AG08395 (cell line): ENCODE measurements at regions not wholly inside any gene's neighbourhood (a gene's known extent, or its start where the extent isn't known, plus 50 kb on each side); places are given as distances from the start of the nearest gene placed in this dataset.
"Not testable (repeated sequence)": the region's sequence is repeated elsewhere in the genome, so short reads cannot be mapped to it uniquely, and the experiment has no call there.

Source experiments
- DNase-seq: peaks from one replicate; pipeline ENCODE4 v3.0.0; 2012; ENCODE audit warnings: mixed read lengths, low spot score

- not testable (repeated sequence) for DNase-seq
Measured at GRCh38 chr1:157321972-157322371, 183.8 kb upstream of the ETV3 start.

DNA sequence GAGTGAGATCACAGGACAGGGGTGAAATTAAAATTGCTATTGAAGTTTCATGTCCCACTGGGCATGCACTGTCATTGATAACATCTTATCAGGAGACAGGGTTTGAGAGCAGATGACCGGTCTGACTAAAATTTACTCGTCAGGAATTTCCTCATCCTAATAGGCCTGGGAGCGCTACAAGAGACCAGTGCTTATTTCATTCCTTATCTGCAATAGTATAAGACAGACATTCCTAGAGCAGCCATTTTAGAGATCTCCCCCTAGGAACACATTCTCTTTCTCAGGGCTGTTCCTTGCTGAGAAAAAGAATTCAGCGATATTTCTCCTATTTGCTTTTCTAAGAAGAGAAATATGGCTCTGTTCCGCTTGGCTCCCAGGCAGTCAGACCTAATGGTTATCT, 181.4 kb upstream of the ETV3 start:
- DNase-seq = no peak

GRCh38 chr1:157317229-157317628, 179.0 kb upstream of the ETV3 start:
- not testable (repeated sequence) for DNase-seq

- no peak for DNase-seq
Measured at GRCh38 chr1:157315544-157315943, 177.3 kb upstream of the ETV3 start.

DNA sequence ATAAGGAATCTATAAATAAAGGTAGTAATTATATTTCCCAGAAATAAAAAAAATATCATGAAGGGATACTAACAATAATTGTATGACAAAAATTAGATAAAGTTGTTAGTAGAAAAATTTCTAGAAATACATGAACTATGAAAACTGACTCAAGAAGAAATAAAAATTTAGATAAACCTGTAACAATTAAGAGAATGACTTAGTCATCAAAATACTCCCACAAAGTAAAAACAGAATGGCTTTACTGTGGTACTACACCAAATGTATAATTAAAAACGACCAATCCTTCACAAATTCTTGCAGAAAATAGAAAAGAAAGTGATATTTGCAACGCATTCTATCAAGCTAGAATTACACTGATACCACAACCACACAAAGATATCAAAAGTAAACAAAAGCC, 176.2 kb upstream of the ETV3 start:
- DNase-seq = no peak

- DNase-seq = no peak
Measured at GRCh38 chr1:157313240-157313807, 175.1 kb upstream of the ETV3 start.

DNA sequence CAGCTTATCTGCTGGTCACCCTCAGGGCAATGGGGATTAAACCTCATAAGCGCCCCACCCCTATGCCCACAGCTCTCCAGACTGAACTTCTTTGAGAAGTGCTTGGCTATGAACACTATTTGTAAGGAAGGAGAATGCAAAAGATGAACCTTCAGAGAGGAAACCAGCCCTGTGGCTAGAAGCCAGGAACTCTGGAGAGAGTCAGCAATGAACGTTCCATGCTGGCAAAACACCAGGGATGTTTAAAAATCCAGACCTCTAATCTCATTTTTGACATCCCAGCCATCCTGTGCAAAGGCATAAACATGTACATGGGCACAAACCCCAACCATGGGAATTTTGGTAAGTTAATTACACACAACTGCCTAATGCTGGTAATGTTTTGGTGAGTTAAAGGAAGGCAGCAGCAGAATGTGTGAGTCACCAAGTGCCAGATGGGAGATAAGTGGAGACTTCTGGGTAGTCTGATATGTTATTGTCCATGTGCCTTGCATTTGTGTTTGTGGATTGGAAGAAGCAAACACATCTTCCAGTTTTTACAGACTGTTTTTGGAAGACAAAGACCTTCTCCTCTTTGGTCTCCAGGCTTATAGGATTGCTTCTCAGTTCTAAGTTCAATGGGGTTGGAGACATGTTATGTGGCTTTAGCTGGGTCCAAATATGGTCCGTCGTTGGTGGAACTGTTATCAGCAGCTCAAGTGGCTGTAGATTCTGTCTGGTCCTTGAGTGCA, 174.1 kb upstream of the ETV3 start:
- no peak for DNase-seq

DNA sequence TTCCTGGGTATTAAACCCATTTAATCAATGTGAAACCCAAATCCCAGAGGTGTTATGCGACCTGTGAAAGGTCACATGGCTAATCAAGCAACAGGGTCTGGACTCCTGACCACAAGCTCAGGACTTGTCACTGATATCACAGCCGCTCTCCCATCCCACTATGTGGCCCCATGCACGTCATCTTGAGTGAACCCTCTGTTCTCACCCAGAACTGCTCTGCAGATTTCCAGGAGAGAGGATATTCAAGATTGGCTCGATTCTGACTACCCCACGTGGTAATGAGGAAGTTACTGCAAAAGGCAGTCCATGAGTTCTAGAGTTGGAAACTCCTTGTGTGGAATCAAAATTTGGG, 173.5 kb upstream of the ETV3 start:
- no peak for DNase-seq

DNA sequence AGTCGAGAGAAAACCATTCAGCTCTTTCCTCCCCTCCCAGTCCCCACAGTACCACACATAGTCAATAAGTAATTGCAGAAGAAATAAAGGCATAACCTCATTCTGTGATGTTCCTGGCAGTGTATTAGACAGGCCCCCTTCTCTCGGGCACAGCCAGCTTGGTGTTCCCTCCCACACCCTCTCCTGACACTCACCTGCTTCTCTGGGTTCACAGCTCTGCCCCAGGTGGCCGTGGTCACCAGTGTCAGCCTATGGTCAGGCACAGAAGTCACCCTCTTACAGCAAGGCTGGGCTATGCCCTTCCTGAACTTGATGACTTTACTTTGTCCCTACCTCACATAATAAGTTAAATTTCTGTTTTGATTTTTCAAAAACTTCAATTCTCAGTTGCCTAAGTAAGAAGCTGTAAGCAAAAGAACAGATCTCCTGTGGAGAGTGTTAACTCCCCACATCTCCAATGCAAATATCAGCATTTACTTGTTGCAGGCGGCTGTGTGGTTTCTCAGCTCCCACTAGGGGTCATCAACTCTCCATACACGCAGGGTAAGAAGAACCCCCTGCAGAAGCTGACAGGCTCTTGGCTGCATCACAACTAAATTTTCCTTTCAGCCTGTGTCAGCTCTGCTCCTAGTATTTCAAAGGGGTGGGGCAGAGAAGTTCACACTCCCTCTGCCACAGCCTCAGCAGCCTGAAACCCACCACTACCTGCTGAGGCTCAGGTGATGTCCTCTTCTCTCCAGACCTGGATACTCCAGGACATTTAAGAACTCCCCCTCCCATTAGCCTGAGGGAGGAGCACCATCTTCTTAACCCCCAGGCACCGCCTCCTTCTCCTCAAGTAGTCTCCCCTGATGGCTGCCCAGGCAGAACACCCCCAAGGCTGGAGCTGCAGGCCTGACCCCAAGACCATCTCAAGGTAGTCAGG, 172.9 kb upstream of the ETV3 start:
- not testable (repeated sequence) for DNase-seq

DNA sequence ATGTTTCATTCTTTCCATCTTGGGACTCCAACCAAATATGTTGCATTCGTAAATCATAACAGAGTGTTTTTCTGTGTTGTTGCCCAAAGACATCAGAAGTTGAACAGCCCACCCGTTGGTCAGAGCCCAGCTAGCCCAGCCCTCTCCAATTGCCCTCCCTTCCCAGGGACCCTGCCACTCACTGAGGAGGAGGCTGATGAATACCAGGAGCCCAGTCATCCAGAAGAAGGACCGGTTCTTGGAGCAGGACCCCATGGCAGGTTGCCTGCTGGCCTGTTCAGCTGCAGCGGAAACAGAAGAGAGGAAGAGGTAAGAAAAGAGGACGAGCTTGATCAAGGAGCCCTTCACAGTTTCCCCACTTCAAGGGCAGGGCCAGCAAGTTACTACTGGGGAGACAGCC, 172.2 kb upstream of the ETV3 start:
- no peak for DNase-seq

DNA sequence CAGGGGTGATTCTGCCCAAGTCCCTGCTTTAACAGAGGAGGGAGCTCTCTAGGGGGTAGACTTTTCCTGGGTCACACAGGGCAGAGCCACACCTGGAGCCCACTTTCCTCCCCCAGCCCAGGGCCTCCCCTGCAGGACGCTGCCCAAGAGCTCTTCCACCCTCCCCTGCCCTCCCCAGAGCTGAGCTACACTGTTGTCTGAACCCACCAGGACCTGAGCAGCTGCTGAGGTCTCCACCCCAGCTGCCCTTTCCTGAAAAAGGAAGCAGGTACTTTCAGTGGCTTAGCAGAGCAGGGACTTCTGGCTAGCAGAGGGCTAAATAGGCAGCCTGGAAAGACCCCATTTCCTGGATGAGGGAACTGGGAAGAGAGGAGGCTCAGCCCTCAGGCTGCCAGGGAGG, 169.3 kb upstream of the ETV3 start:
- no peak for DNase-seq

DNA sequence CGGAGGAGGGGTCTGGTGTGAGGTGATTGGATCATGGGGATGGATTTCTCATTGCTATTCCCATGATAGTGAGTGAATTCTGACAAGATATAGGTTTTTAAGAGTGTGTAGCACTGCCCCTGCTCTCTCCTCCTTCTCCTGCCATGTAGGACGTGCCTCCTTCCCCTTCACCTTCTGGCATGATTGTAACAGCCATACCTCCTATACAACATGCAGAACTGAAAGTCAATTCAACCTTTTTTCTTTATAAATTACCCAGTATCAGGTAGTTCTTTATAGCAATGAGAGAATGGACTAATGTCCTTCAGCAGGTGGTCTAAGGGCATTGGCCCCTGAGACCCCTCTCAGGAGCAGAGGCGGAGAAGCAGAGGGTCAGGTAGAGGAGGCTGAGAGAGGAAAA, 168.7 kb upstream of the ETV3 start:
- no peak for DNase-seq

DNA sequence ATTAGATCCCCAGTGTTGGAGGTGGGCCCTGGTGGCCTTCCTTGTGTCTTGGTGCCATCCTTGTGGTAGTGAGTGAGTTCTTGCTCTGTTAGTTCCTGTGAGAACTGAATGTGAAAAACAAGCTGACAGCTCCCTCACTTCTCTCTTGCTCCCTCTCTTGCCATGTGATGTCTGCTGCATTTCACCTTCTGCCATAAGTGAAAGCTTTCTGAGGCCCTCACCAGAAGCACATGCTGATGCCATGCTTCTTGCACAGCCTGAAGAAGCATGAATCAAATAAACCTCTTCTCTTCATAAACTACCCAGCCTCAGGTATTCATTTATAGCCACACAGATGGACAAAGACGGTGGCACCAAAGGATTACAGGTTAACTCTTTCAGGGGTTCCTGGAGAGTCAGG, 166.1 kb upstream of the ETV3 start:
- DNase-seq = no peak

DNA sequence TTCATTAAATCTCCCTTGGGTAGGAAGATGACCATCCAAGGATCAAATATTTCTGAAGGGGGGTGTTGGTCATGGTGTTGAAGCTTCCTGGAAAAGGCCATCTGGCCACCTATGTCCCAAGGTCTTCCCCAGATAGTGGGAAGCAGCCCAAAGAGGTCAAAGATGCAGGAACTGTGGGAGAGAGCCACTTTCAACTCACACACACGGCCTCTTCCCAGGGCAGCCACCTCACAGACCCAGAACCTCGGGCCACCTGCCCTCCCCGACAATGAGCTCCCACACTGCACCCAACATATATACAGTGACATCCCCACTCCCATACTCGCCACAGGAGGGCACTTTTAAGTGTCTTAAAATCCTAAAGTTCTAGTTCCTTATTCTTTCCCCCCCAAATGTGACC, 164.5 kb upstream of the ETV3 start:
- DNase-seq = no peak

DNA sequence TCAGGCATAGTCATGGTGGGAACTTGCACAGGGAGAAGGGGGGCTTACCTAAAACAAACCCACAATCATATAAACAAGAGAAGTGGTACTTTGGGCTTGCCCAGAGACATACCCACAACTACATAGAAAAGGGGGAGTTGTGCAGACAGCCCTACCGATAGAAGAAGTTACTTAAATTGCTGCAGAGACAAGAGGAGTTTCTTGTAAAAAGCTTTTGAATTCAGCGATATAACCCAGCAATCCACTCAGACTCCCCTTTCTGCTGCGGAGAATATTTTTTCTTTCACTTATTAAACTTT, 164.0 kb upstream of the ETV3 start:
- DNase-seq = no peak

DNA sequence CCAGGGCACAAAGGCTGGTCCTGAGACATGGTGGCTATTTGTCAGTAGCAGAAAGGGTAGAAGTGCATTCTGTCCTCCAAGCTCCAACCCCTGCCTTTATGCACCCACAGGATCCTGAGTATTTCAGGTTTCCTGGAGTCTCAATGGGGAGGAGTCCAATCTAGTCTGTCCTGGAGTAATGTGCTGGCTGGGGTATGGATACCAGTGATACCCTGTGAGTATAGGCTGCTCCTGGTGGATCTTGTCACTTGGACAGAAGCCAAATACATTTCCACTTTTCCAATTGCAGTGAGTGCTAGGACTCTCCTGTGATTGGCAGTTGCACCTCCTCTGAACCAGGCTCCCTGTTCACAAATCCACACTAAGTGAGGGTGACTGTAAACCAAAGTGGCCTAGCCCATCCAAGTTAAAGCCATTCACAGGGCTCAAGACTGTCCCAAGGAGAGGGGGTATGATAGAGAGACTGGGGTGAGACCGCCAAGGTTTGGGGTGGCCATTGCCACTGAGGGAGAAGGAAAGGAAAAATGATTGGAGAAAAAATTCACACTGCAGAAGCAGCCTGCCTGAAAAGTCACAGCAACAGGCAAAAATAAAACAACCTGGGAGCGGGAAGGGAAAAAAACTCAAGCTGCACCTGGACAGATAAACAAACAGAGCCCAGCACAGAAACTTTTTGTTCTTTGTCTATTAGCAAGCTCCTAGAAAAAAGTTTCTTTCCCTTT, 163.4 kb upstream of the ETV3 start:
- DNase-seq = no peak

GRCh38 chr1:157294387-157295145, 156.4 kb upstream of the ETV3 start:
- DNase-seq = not testable (repeated sequence)

- no peak for DNase-seq
Measured at GRCh38 chr1:157292809-157293564, 154.8 kb upstream of the ETV3 start.

GRCh38 chr1:157292302-157292701, 154.1 kb upstream of the ETV3 start:
- no peak for DNase-seq

- no peak for DNase-seq
Measured at GRCh38 chr1:157291083-157291482, 152.9 kb upstream of the ETV3 start.

DNA sequence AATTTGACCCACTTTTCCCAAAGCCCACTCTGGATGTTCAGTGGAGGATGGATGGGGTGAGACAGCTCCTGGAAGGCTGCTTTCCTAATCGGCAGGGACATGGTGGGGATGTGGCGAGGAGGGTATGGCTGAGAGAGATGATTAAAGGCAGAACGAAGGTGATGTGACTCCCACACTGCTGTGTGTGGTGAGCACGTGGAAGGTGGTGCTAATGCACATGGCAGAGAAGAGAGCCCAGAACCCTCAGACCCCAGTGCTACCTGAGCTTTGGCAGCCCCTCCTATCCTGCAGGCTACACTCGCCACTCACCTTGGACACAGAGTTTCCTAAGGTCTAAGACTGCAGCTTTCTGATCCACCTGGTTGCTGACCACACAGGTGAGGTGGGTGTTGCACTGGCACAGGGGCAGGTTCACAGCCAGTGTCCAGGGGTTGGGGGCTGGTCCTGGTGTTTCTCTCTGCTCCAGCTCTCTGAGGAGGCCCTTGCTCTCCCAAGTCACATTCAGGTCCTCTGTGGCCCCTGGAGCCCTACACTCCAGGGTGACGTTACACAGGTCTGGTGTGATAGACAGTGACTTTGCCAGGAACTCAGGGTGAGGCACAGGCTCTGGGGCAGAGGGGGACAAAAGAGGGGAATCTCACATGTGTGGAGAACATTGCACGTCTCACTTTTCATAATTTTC, 151.4 kb upstream of the ETV3 start:
- no peak for DNase-seq
